NT2/D1 (cell line): ENCODE measurements at regions not wholly inside any gene's neighbourhood (a gene's known extent, or its start where the extent isn't known, plus 50 kb on each side); places are given as distances from the start of the nearest gene placed in this dataset.

Experiments used
- SUZ12 ChIP-seq: IDR thresholded peaks from 2 replicates; pipeline ENCODE4 v1.6.1; 2011; ENCODE audit not compliant: insufficient read length, insufficient read depth; ENCODE audit errors: extremely low read depth
- YY1 ChIP-seq: IDR thresholded peaks from 2 replicates; pipeline ENCODE4 v1.6.1; 2011; ENCODE audit not compliant: insufficient read length, insufficient read depth

GRCh38 chr2:43060390-43061016 is 165.9 kb downstream of the ZFP36L2 start:
- TF ChIP-seq YY1: no peak
- no peak for TF ChIP-seq SUZ12
